Activated naive CD4-positive, alpha-beta T cell treated with anti-CD3 and anti-CD28 coated beads, Interleukin-2, amount 50 U/mL, for 72 hours (primary cell): ENCODE measurements at regions not wholly inside any gene's neighbourhood (a gene's known extent, or its start where the extent isn't known, plus 50 kb on each side); places are given as distances from the start of the nearest gene placed in this dataset.
A peak's percentile ranks its signal among the peaks of the same experiment; 100 is the strongest.

Source experiments
- ATAC-seq, 2 donors: fragments of 150-1000 bp; cut with Tn5 transposase; 2 replicates each; pipeline ENCODE4 v1.10.0; 2021; ENCODE audit warnings: mild to moderate bottlenecking in 2 of 2, moderate library complexity in 2 of 2
- DNase-seq, 2 donors: peaks; one replicate each; pipeline ENCODE4 v3.0.0; 2021 to 2022; ENCODE audit warnings: low spot score in 2 of 2
- H3K27ac Mint-ChIP-seq, 2 donors: one replicate each; pipeline ENCODE4 v1.8.0; 2022; ENCODE audit warnings: mild to moderate bottlenecking in 2 of 2, mixed read lengths in 2 of 2
- H3K36me3 Mint-ChIP-seq, 2 donors: one replicate each; pipeline ENCODE4 v1.8.0; 2022; ENCODE audit warnings: mixed read lengths in 2 of 2
- H3K9me3 Mint-ChIP-seq, 2 donors: one replicate each; pipeline ENCODE4 v1.8.0; 2022; ENCODE audit warnings: mixed read lengths in 2 of 2

DNA sequence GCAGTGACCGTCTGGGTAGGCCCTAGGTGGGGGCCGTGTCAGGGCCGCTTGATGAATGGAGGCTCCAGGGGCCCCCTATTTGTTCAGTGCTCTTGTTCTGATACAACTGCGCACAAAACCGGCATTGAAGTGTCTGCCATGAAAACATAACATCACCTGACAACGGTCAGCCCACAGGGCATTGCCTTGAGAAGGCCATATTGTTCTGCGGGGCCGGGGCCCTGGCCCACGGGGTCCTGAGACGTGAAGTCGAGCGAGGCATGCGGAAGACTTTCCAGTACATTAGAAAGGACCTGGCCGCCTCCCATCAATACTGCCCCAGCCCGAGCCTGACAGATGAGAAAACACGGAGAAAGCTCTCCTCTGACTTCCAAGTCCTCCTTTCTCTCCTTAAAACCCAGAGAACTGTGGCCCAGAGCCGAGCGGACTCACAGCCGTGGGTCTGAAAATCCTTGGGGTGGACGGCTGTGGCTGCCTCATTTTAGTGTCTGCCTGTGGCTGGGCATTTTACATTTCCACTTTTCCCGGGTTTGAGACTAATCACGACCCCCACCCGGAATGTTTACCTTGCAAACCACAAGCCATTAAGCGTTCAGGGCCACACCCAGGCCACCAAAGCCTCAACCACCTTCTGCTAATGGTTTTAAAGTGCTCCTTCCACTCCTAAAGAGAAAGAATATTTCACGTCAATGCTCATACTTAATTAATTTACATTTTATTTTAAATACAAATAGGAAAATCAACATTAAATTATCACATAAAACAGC is 391.0 kb upstream of the IRX2 start:
- no peak for DNase-seq
- ATAC-seq: no peak
- Mint-ChIP-seq H3K9me3 (peaks cover 19 to 23% of the 10 kb centered on the region in 2 donors), H3K36me3 (peaks cover 0 to 15% of the 10 kb centered on the region in 2 donors), H3K27ac (no peak overlapping the region)

DNA sequence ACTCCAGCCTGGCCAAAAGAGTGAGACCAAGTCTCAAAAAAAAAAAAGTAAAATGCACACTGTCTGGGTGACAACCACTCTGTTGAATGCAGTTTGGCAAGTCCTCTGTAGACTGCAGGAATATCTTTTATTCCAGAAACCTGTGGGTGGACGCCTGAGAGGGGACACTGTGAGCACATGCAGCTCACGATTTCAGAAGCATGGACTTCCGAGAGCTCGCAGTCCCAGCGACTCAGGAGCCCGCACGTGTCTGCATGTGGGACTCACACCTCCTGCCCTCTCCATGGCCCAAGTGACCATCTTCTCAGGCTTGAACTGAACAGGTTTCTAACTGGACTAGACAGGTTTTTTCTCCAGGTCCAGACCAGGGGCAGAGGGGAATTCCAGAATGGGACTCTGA is 388.6 kb upstream of the IRX2 start:
- peaks cover 20 to 24% of the 10 kb centered on the region in 2 donors for H3K9me3 Mint-ChIP-seq
- no peak overlapping the region for H3K27ac Mint-ChIP-seq
- ATAC-seq (no peak), DNase-seq (no peak)
- peaks cover 0 to 15% of the 10 kb centered on the region in 2 donors for H3K36me3 Mint-ChIP-seq

DNA sequence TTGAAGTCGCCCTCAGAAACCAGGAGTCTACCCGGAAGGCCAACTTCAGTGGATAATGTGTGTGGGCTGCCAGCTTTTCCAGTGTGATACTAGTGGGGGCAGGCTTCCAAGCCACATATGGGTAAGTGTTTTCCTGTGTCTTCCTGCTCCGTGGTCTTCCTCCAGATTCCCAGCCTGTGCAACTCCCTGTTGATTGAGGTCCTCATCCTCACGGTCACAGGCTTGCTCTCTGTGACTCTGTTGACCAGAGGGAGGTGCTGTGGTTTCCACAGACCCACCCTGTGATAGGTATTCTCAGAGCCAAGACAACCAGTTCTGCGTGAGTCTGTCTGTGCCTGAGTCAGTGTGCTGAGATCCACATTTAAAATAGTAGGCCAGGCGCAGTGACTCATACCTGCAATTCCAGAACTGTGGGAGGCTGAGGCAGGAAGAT is 388.0 kb upstream of the IRX2 start:
- Mint-ChIP-seq H3K27ac (peak overlapping the region in 1 of 2 donors; percentile 55), H3K36me3 (peaks cover 0 to 16% of the 10 kb centered on the region in 2 donors), H3K9me3 (peaks cover 22 to 26% of the 10 kb centered on the region in 2 donors)
- ATAC-seq: no peak
- DNase-seq: no peak

DNA sequence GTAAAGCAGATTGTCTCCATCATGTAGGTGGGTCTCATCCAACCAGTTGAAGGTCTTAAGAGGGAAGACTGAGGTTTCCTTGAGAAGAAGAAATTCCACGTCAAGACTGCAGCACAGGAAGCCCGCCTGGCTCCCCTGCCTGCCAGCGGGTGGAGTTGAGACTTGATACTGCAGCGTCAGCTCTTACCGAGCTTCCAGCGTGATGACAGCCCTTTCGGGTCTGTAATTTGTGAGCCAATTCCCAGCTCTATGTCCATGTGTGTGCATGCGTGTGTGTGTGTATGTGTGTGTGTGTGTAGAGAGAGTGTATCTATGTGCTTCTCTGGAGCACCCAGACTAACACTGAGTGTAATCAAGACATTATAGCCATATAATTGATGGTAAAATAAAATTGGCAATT is 379.7 kb upstream of the IRX2 start:
- no peak for DNase-seq
- Mint-ChIP-seq H3K36me3 (peaks cover 0 to 5% of the 10 kb centered on the region in 2 donors), H3K9me3 (peaks cover 6 to 25% of the 10 kb centered on the region in 2 donors), H3K27ac (no peak overlapping the region)
- ATAC-seq: no peak

DNA sequence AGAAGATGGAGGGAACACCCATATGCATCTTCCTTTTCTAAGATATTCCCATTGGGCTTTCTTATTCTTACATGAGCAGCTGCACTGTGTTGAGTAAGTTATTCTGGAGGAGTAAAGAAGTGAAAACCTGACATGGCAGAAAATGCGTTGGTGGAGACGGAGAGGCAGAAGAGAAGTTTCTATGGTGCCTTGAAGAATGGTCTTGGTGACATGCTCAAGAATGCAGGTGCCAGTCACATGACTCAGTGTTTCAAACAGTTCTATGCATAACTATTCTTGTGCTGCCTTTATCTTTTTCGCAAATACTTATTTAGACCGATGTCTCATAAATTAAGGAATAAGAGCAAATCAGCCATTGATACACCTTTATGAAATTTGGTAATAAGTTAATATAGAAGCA is 377.8 kb upstream of the IRX2 start:
- H3K9me3 Mint-ChIP-seq: peaks cover 1 to 20% of the 10 kb centered on the region in 2 donors
- H3K27ac Mint-ChIP-seq: no peak overlapping the region
- DNase-seq: no peak
- ATAC-seq: no peak
- peaks cover 0 to under 1% of the 10 kb centered on the region in 2 donors for H3K36me3 Mint-ChIP-seq

DNA sequence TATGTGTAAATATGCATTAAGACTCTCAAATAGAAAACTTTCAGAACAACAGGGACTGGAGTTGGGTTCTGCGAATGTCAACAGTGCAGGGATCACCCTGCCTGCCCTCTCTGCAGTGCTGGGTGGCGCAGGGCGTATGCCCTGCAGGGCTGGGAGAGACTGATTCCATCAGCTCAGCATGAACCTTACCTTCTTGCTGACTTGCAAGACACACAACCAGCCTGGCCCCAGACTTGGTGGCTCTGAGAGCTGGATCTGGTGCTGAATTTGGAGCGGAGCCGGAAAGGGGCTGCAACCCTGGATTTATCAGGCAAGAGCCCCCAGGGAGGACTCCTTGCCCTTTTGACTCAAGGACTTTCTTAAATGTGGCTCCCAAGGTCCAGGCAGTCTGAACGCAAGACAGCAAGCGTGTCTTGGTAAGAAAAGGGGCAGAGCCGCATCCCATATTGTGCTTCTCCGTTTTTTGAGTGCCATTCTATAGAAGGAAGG is 376.0 kb upstream of the IRX2 start:
- Mint-ChIP-seq H3K36me3 (peaks cover 0 to 4% of the 10 kb centered on the region in 2 donors), H3K27ac (no peak overlapping the region), H3K9me3 (peaks cover 0 to 17% of the 10 kb centered on the region in 2 donors)
- DNase-seq (no peak), ATAC-seq (no peak)

DNA sequence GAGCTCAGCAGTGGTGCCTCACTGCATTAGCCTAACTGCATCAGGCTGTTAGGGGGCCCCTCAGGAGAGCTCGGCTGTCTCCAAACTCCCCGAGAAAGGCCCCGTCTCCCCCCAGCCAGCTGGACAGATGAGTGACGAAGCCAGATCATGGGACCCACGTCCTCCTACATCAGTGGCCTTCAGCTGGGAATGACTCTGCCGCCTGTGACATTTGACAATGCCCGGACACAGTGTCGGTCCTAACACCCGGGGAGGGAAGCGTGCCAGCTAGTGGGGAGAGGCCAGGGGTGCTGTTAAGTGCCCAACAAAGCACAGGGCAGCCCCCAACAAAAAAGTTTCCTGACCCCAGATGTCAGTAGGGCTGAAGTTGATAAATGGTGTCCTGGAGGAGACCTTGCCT is 375.2 kb upstream of the IRX2 start:
- Mint-ChIP-seq H3K9me3 (peaks cover 0 to 17% of the 10 kb centered on the region in 2 donors), H3K27ac (no peak overlapping the region), H3K36me3 (peaks cover 0 to 8% of the 10 kb centered on the region in 2 donors)
- ATAC-seq (no peak), DNase-seq (no peak)

DNA sequence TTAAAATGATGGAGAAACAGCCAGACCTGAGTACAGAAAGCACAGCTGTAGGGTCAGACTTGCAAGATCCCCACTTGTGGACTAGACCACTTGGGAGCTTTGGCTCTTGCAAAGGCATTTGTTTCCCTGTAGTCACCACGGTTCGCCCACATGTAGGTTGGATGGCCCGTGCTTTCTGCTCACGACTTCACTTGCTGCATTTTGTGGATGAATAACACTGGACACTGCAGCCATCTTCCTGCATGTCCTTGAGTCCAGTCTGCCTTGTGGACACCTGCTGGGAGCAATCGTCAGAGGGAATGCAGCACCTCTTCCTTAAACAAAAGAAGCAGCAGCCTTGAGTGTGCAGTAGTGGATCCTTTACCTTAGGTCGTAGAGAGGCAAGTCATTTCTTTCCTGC is 372.9 kb upstream of the IRX2 start:
- no peak for DNase-seq
- no peak for ATAC-seq
- Mint-ChIP-seq H3K9me3 (peaks cover 0 to 7% of the 10 kb centered on the region in 2 donors), H3K36me3 (peaks cover 0 to 13% of the 10 kb centered on the region in 2 donors), H3K27ac (no peak overlapping the region)

DNA sequence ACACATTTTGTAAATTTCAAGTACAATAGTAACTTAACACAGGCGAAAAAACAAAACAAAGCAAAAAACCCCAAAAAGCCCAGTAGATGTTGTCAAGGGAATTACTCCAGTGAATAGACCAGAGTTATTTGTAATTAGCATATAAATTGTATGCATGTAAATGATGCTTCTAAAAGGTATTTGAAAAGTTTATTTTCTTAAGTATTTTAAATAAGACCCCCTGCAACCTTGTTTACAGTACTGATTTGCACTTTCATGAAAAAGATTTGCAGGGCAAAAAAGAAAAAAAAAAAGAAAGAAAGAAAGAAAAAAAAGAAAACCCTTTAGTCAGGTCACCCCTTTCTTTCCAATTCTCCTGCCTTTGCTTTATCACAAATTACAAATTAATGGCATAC is 372.3 kb upstream of the IRX2 start:
- no peak for ATAC-seq
- peaks cover 0 to 7% of the 10 kb centered on the region in 2 donors for H3K9me3 Mint-ChIP-seq
- H3K27ac Mint-ChIP-seq: no peak overlapping the region
- H3K36me3 Mint-ChIP-seq: peaks cover 0 to 13% of the 10 kb centered on the region in 2 donors
- DNase-seq: no peak

DNA sequence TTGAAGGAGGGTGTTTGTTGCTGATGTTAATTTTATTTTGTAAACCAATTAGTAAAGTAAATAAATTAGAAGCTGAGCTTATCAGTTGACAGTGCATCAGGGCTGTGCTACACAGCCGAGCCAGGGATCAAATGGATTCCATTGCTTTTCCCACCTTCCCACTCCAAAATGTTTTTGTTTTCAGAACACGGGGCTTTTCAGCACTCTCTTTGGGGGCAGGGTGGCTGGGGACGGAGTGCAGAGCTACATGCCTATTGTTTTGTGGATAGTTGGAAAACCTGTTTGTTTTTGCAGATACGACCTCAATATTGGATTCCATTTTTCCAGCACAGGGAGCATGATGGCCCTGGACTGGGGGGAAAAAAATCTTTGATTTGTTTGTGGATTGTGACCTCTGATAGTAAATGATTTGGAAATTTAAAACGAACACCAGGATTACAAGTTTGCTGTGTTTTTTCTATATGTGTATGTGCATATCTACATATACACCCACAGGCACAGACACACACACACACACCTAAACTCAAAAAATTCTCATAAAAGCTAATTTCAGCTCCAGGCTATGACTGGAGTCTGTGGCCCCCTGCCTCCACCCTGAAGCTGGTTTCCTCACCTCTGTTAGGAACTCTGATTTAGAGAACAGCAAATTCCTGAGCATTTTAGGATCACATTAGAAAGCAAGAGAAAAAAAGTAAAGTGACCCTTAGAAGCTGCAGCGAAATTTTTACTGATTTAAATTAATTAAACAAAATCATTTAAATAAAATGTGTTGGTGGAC is 371.7 kb upstream of the IRX2 start:
- DNase-seq (no peak), ATAC-seq (no peak)
- peaks cover 0 to 18% of the 10 kb centered on the region in 2 donors for H3K36me3 Mint-ChIP-seq
- H3K27ac Mint-ChIP-seq: no peak overlapping the region
- peaks cover 0 to 3% of the 10 kb centered on the region in 2 donors for H3K9me3 Mint-ChIP-seq

DNA sequence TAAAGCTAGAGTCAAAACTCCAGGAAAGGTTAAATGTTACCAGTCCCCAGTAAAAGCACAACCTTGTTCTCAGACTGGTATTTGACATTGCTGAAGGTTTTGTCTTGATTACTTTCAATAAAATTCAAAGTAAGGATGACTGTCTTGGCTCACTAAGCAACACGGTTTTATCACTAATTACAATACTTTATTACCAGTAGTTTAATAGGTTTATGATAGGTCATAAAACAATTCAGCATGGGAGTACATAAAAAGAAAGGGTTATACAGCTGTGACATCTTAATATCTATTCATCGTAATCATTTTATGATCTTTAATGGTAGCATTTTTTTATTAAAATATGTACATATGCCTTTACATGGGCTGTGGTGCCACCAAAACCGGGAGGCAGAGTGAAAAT is 370.7 kb upstream of the IRX2 start:
- peaks cover 2 to 3% of the 10 kb centered on the region in 2 donors for H3K9me3 Mint-ChIP-seq
- ATAC-seq (no peak), DNase-seq (no peak)
- no peak overlapping the region for H3K27ac Mint-ChIP-seq
- peaks cover 3 to 25% of the 10 kb centered on the region in 2 donors for H3K36me3 Mint-ChIP-seq

DNA sequence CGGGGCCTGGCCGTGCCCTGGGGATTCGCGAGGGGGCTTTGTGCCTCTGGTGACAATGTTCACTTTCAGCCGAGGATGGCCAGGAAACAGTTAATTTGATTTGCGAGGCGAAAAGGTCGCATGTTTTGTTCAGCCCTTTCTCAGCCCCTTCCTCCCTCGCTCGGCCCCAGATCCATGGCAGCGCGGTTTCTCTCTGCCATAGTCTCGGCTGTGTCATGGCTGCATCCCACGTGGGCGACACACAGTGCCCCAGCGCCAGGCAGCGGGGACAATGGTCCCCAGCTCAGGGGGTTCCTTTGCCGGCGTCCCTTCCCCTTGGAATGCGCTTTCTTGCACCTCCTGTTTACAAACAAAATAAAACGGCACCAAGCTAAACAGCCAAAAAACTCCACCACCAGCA is 370.3 kb upstream of the IRX2 start:
- H3K9me3 Mint-ChIP-seq: peaks cover 5% of the 10 kb centered on the region in 2 donors
- peaks cover 4 to 28% of the 10 kb centered on the region in 2 donors for H3K36me3 Mint-ChIP-seq
- ATAC-seq (no peak), DNase-seq (no peak)
- no peak overlapping the region for H3K27ac Mint-ChIP-seq

DNA sequence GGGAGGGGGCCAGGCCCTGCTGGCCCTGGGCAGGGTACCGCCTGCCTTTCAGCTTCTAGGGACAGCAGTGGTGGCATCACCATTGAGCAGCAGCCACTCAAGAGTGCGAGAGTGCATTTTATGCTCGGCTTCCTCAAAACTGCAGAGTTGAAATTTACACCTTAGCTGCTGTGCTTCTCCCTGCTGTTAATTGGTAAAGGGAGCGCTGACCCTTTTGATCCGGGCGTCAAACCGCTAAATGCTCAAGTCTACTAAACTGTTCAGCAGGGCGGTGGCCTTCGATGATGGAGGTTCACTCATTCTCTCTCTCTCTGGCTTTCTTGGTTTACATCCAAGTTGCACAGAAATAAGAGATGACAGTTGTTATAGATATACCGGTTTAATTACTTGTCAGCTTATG is 368.6 kb upstream of the IRX2 start:
- Mint-ChIP-seq H3K27ac (no peak overlapping the region), H3K36me3 (peaks cover 12 to 34% of the 10 kb centered on the region in 2 donors), H3K9me3 (peaks cover 5% of the 10 kb centered on the region in 2 donors)
- ATAC-seq (no peak), DNase-seq (no peak)

DNA sequence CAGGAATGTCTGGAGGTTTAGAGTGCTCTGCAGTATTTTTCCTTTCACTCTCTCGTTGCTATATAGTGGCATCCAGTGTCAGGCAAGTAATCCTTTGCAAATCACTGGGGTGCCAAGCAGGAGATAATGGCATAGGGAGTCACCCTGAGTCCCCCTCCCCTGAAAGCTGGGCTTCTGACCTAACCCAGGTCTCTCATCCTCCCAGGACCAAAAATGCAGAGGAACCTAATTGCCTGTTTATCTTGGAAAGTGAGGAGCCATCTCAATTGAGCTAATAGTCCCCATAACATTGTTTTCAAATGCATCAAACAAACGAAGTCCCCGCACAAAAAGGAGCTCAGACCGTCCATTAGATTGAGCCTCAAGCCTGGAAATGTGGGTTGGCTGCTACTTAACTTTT is 368.0 kb upstream of the IRX2 start:
- no peak for DNase-seq
- peaks cover 12 to 34% of the 10 kb centered on the region in 2 donors for H3K36me3 Mint-ChIP-seq
- no peak overlapping the region for H3K27ac Mint-ChIP-seq
- ATAC-seq: no peak
- peaks cover 5% of the 10 kb centered on the region in 2 donors for H3K9me3 Mint-ChIP-seq

DNA sequence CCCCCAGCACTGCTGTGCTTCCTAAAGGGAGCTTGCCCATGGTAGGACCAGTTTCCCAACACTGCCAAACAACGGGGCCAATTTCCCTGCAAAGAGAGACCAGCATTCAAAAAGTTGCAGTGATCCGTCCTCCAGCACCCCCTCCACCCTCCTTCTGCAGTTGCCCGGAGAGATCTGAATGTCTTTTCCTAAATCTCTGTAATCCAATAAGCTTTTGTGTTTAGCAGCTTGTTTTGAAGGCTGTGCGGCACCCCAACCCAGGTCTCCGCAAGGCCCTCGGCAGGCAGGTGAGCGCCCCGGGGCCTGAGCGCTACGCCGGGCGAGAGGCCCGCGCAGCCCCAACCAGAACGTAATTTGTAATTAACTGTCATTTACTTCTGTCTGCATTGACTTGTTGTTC is 366.9 kb upstream of the IRX2 start:
- no peak overlapping the region for H3K27ac Mint-ChIP-seq
- ATAC-seq: no peak
- no peak for DNase-seq
- H3K36me3 Mint-ChIP-seq: peaks cover 12 to 33% of the 10 kb centered on the region in 2 donors
- peaks cover 5% of the 10 kb centered on the region in 2 donors for H3K9me3 Mint-ChIP-seq

DNA sequence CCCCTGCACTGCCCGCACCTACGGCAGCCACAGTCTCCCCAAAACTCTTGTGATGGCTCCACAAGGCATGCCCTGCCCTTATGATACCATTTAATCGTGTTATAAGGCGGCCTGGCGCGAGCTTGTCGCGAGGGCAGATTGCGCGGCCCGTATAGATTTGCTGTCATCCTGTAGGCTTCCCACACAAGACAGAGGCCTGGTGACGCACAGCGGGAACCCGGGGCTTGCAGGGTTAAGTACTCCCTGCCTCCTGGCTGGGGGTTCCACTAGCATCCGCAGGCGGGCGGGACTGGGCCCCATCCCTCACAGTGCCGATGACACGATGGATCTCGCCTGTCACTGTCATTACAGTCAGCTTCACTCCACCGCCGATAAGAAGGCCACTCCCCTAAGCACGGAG is 364.9 kb upstream of the IRX2 start:
- no peak for ATAC-seq
- DNase-seq: no peak
- peaks cover 5% of the 10 kb centered on the region in 2 donors for H3K9me3 Mint-ChIP-seq

DNA sequence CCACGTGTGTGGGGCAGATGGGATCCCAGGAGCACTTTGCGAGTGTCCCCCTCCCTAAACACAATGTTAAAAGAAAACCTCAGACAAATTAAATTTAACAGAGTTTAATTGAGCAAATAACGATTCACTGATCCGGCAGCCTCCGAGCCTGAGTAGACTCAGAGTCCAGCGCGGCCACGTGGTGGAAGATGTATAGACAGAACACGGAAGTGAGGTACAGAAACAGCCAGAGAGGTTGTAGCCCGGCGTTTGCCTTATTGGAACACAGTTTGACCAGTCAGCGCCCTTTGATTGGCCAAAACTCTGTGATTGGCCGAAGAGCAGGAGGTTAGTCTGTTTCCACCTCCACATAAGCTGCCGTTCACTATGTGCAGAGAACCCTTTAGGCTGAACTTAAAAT is 363.0 kb upstream of the IRX2 start:
- peaks cover 5 to 12% of the 10 kb centered on the region in 2 donors for H3K9me3 Mint-ChIP-seq
- ATAC-seq: no peak

More for the DNA sequence above, 364.9 kb upstream of the IRX2 start:
- Mint-ChIP-seq H3K27ac (no peak overlapping the region), H3K36me3 (peaks cover 12 to 23% of the 10 kb centered on the region in 2 donors)

More for the DNA sequence above, 363.0 kb upstream of the IRX2 start:
- no peak overlapping the region for H3K27ac Mint-ChIP-seq
- H3K36me3 Mint-ChIP-seq: peaks cover 12 to 21% of the 10 kb centered on the region in 2 donors
- DNase-seq: no peak
